GM13977 (cell line): ENCODE measurements at regions not wholly inside any gene's neighbourhood (a gene's known extent, or its start where the extent isn't known, plus 50 kb on each side); places are given as distances from the start of the nearest gene placed in this dataset.

Experiments used
- DNase-seq: peaks from one replicate; pipeline ENCODE4 v3.0.0; 2012; ENCODE audit warnings: low spot score
- CTCF ChIP-seq: IDR thresholded peaks from 2 replicates; pipeline ENCODE4 v1.5.1; 2012; ENCODE audit warnings: mild to moderate bottlenecking, control low read depth; ENCODE audit not compliant: insufficient read depth; ENCODE audit errors: extremely low read depth, missing control alignments
- in situ Hi-C: fragments of 300-500 bp; cut with MboI; formaldehyde crosslinking; loops from one replicate; pipeline ENCODE4 v1.12.0; 2022; ENCODE audit warnings: low sequenced_read_pairs, low pct_unique_long_range_greater_than_20kb, mixed read lengths, inconsistent platforms; ENCODE audit not compliant: unreplicated experiment

GRCh38 chr18:43486462-43486861 is 209.2 kb upstream of the SYT4 start:
- in situ Hi-C loops = no loop called here

DNA sequence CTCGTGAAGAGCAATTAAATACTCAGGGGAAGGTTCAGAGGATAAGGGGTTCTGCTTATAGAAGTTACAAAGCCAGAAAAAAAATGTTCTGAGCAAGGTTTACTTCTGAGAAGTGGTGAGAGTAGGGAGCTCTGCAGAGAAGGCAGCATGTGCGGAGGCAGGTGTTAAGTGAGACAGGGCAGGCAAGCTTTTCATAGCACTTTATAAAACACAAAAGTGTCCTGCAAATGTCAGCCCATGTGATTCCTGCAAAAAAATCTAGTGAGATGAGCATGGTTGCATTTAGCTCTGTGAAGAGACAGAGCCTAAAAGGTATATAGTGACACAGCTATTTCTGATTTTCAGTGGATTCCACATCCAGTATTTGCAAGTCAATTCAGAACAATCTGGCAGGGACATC is 223.8 kb upstream of the SYT4 start:
- in situ Hi-C loops = no loop called here
- TF ChIP-seq CTCF = no peak
- DNase-seq = no peak

More at GRCh38 chr18:43486462-43486861, 209.2 kb upstream of the SYT4 start:
- no peak for DNase-seq
- no peak for TF ChIP-seq CTCF

DNA sequence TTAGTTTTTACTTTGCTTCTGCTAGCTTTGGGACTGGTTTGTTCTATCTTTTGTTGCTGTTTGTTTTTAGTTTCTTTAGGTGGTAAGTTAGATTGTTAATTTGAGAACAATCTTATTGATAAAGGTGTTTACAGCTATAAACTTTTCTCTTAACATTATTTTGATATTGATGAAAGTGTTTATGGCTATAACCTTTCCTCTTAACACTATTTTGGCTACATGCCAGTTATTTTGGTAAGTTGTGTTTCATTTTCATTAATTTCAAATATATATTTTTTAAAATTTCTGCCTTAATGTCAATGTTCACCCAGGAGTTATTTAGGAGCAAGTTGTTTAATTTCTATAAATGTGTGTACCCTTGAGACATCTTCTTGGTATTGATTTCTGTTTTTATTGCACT is 229.6 kb upstream of the SYT4 start:
- DNase-seq = no peak
- TF ChIP-seq CTCF = no peak
- in situ Hi-C loops = no loop called here

DNA sequence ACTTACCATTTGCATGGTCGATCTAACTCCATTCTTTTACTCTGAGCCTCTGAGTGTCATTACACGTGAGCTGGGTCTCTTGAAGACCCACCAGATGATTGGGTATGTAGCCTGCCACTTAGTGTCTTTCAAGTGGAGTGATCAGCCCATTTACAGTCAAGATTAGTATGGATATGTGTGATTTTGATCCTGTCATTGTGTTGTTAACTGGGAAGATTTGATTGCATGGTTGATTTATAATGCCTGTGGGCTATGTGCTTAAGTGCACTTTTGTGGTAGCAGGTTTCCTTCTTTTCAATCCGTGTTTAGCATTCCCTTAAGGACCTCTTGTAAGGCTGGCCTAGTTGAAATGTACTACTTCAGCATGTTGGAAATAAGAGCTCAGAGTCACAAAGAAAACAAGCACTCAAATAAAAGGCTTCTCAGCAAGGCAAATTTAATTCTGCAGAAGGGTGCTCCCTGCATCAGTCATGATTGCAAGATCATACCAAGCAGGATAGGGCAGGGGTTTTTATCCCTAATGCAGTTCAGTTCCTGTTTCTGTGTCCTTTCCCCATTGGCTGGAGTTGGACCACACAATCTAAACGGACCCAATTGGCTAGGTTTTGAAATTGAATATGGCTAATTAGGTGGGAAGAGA is 230.7 kb upstream of the SYT4 start:
- DNase-seq = no peak
- in situ Hi-C loops = no loop called here
- TF ChIP-seq CTCF = no peak

GRCh38 chr18:43514747-43515146 is 237.5 kb upstream of the SYT4 start:
- in situ Hi-C loops = no loop called here
- DNase-seq = no peak
- TF ChIP-seq CTCF = no peak

DNA sequence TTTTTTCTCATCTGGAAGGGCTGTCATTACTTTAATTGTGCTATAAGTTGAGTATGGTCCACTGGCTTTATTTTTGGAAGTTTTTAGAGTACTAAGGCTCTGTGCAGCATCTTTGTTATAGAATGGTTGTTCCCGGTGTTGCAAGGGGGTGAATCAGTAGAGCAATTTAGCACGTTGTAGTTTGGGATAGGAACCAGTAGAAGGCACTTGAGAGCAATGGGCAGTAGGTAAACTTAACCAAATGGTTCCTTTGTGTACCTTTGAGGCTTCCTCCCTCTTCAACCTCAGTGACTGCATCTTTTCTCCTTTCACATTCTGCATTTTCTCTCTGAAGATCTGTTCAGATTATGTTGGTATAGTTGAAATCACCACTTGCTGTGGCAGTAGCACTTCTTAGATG is 238.2 kb upstream of the SYT4 start:
- DNase-seq = no peak
- in situ Hi-C loops = no loop called here
- no peak for TF ChIP-seq CTCF

DNA sequence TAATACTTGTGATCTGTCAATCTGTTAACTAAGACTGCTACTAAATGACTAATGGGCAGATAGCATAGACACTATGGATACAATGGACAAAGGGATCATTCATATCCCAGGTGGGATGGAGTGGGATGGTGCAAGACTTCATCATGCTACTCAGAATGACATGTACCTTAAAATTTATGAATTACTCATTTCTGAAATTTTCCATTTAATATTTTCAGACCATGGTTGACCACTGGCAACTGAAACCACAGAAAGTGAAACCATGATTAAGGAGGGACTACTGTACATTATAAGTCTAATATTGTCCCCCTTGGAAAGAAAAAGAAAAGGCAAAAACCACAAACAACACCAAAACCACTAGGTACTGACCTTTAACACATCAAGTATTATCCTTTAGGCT is 247.0 kb upstream of the SYT4 start:
- DNase-seq = no peak
- in situ Hi-C loops = no loop called here
- no peak for TF ChIP-seq CTCF
